ENCODE measurements at regions not wholly inside any gene's neighbourhood (a gene's known extent, or its start where the extent isn't known, plus 50 kb on each side); places are given as distances from the start of the nearest gene placed in this dataset.

GRCh38 chr3:23657647-23658046 lies 148.1 kb upstream of the UBE2E1 start:
- TF ChIP-seq CTCF (IDR thresholded peaks at IDR 0.05; ENCODE audit: low read depth, low read length) (no peak), EZH2phosphoT487 (IDR thresholded peaks at IDR 0.05; ENCODE audit: low read depth) (no peak)
